ENCODE measurements at regions not wholly inside any gene's neighbourhood (a gene's known extent, or its start where the extent isn't known, plus 50 kb on each side); places are given as distances from the start of the nearest gene placed in this dataset.

DNA sequence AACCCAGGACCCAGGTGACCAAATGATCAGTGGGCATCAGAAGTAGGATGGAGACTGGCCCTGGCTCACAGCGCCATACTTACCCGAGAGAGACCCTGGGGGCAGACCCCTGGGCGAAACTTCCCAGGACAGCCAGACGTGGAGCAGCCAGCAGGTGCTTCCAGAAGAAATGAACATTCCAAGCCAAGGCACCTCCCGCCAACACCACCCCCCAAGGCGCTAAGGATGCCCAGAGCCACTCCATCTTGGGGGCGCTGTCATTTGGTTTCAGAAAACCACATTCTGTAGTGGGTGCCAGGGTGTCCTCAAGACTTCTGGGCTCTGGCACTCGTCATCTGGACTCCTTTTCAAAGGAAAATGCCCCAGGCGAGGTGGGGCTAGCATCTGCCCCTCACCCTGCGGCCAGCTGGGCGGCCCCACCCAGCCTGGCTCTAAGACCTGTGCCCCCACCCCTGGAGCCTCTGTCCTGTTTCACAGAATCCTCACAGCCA lies 98.8 kb downstream of the RIPK4 start:
- Histone ChIP-seq H3K9me3 (no peaks in the 10 kb centered on the region), H3K27ac (no peak overlapping the region), H3K4me1 (no peaks in the 10 kb centered on the region), H3K36me3 (no peaks in the 10 kb centered on the region), H3K4me3 (no peak overlapping the region), H3K27me3 (no peaks in the 10 kb centered on the region)
- intact Hi-C loops (cut with DNase I; ENCODE audit: low total_unique reads), result no loop called here
- no peak for DNase-seq
- TF ChIP-seq CTCF (IDR thresholded peaks at IDR 0.05) (no peak), POLR2A (IDR thresholded peaks at IDR 0.05) (no peak)

DNA sequence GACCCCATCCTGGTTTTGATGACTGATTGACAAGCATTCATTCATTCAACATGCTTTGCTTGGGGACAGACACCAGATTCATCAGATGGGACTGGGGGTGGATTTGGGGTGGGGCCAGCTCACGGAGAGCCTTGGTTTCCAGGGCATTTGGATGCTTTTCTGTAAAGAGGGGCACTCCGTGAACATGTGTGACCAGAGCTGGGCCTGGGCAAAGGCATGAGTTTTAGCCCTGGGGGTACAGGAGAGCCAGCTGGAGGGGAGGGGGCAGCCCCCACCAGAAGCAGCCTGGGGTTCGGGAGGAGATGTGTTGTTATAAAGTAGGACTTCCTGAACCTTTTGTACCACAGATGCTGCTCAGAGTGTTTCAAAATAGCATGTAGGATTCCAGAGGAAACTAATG lies 99.7 kb downstream of the RIPK4 start:
- Histone ChIP-seq H3K36me3 (no peaks in the 10 kb centered on the region), H3K4me3 (no peak overlapping the region), H3K27ac (no peak overlapping the region), H3K27me3 (no peaks in the 10 kb centered on the region), H3K9me3 (no peaks in the 10 kb centered on the region), H3K4me1 (no peaks in the 10 kb centered on the region)
- DNase-seq, result no peak
- TF ChIP-seq POLR2A (IDR thresholded peaks at IDR 0.05) (no peak), CTCF (IDR thresholded peaks at IDR 0.05) (no peak)
- intact Hi-C loops (cut with DNase I; ENCODE audit: low total_unique reads), result no loop called here

DNA sequence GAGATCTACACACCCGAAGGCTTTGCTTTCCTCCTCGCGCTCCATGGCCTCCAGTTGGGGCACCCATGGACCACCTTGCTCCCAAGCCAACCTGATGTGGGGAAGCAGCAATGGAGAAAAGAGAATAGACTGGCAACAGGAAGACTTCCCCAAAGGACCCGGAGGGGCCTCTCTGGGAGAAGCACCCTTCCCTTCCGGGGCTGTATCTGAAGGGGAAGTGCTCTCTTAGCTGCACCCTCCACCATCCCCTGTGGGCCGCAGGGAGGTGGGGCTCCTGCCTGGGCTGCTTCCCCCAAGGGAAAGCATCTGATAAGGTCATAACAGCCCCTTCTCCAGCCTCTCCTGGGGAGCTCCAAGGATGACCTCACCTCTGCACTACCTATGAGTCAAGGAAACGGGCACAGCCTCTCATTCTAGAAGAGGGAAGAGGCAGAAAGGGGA lies 100.2 kb downstream of the RIPK4 start:
- intact Hi-C loops (cut with DNase I; ENCODE audit: low total_unique reads), result no loop called here
- no peak for TF ChIP-seq POLR2A (IDR thresholded peaks at IDR 0.05)
- no peak for TF ChIP-seq CTCF (IDR thresholded peaks at IDR 0.05)
- H3K27me3 ChIP-seq, result no peaks in the 10 kb centered on the region
- H3K27ac ChIP-seq, result no peak overlapping the region
- no peaks in the 10 kb centered on the region for H3K9me3 ChIP-seq
- H3K4me1 ChIP-seq, result no peaks in the 10 kb centered on the region
- H3K36me3 ChIP-seq, result no peaks in the 10 kb centered on the region
- DNase-seq, result no peak
- H3K4me3 ChIP-seq, result no peak overlapping the region

- Histone ChIP-seq H3K27me3 (no peaks in the 10 kb centered on the region), H3K4me1 (no peaks in the 10 kb centered on the region), H3K9me3 (no peaks in the 10 kb centered on the region), H3K4me3 (no peak overlapping the region), H3K36me3 (no peaks in the 10 kb centered on the region), H3K27ac (no peak overlapping the region)
- no peak for TF ChIP-seq POLR2A (IDR thresholded peaks at IDR 0.05)
- TF ChIP-seq CTCF (IDR thresholded peaks at IDR 0.05), result no peak
- DNase-seq, result no peak
- intact Hi-C loops (cut with DNase I; ENCODE audit: low total_unique reads), result no loop called here
These were observed 100.9 kb downstream of the RIPK4 start for GRCh38 chr21:41665766-41666595.

DNA sequence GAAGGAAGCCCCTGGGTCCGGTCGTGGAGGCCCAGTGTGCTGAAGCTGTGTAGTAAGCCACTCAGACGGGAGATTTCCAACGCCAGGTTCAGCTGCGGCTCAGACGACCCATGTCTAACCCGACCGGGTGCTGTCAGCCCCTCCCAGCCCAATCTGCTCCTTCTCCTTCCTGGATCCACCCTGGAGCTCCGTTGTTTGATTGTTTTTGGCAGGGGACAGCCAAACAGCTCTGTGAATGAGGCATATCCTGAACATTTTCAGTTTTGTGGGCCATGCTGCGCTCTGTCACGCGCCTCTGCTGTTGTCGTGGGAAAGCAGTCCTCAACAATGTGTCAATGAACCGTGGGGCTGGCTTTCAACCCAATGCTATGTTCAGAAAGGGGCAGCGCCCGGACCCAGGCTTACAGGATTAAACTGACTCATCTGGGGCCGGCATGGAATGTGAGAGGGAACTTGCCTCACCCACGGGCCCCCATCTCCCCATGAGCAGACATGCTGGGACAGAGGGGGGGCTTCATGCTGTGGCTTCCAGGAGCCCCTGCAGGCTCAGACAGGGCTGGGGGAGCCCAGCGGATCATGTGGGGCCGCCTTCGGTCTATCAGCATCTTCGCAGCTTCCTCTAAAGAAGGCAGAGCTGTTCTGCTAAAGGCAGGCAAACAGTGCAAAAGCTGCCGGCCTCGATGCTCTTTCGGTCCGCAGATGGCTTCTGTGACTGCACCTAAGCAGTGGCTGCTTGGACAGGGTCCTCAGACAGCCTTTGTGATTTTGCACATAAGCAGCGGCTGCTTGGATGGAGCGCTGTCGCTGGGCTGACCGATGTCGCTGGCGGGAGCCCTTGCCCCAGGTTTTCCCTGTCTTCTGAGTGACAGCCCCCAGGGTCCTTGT lies 101.7 kb downstream of the RIPK4 start:
- Histone ChIP-seq H3K4me1 (no peaks in the 10 kb centered on the region), H3K27ac (no peak overlapping the region), H3K9me3 (no peaks in the 10 kb centered on the region), H3K36me3 (no peaks in the 10 kb centered on the region), H3K27me3 (no peaks in the 10 kb centered on the region), H3K4me3 (no peak overlapping the region)
- no peak for TF ChIP-seq CTCF (IDR thresholded peaks at IDR 0.05)
- no peak for TF ChIP-seq POLR2A (IDR thresholded peaks at IDR 0.05)
- intact Hi-C loops (cut with DNase I; ENCODE audit: low total_unique reads), result no loop called here
- DNase-seq, result no peak

Data from uterus (tissue), 3 donors.